Adrenal gland (tissue), 9 donors: ENCODE measurements at regions not wholly inside any gene's neighbourhood (a gene's known extent, or its start where the extent isn't known, plus 50 kb on each side); places are given as distances from the start of the nearest gene placed in this dataset.

ENCODE experiments used
- DNase-seq, 7 donors: peaks; one replicate each; pipeline ENCODE4 v3.0.0-alpha.2; 2019 to 2020
- H3K27ac ChIP-seq, 5 donors: fragments of 200-600 bp; sonication (generic) in 4 of 5; 1 replicate in 3 of 5; 2 replicates in 2 of 5; pipeline versions ENCODE4 v1.5.1 to v1.8.0; 2016 to 2020; ENCODE audit warnings: mild to moderate bottlenecking in 1 of 5
- H3K27me3 ChIP-seq: fragments of 200-600 bp; 2 replicates; pipeline ENCODE4 v1.8.0; 2021
- H3K36me3 ChIP-seq, 2 donors: fragments of 200-600 bp; replicated peaks in 1 of 2; 1 replicate in 1 of 2; 2 replicates in 1 of 2; pipeline versions ENCODE4 v1.5.1 to v1.8.0; 2018 to 2022
- H3K4me1 ChIP-seq, 2 donors: fragments of 200-600 bp; replicated peaks in 1 of 2; 1 replicate in 1 of 2; 2 replicates in 1 of 2; pipeline versions ENCODE4 v1.5.1 to v1.8.0; 2018 to 2021
- H3K4me3 ChIP-seq, 4 donors: fragments of 200-600 bp; sonication (generic) in 3 of 4; one replicate each; pipeline ENCODE4 v1.5.1; 2016 to 2018
- H3K9me3 ChIP-seq, 3 donors: fragments of 200-600 bp; sonication (generic) in 1 of 3; replicated peaks in 1 of 3; 1 replicate in 2 of 3; 2 replicates in 1 of 3; pipeline versions ENCODE4 v1.5.1 to v1.8.0; 2016 to 2021
- POLR2A ChIP-seq, 2 donors: fragments of 450-650 bp; IDR thresholded peaks; one replicate each; pipeline ENCODE4 v1.6.1; 2017; ENCODE audit warnings: antibody characterized with exemption in 2 of 2, mild to moderate bottlenecking in 2 of 2, moderate library complexity in 1 of 2
- WGBS, 4 donors: extraction: QIAGEN DNeasy Blood & Tissue Kit in 2 of 4; methylation state at CpG; one replicate each; pipeline versions ENCODE4 v1.1.5 to v1.1.7; 2013 to 2017; 5-methylcytosine and 5-hydroxymethylcytosine counted together
- intact Hi-C, 2 donors: fragments of 100-400 bp; cut with DNase I; formaldehyde crosslinking; loops; one replicate each; pipeline versions ENCODE4 v1.14.1 to v1.15.0; 2022 to 2023
- TF ChIP-seq, protein P1 (sequence below), 6 experiments: fragments of 450-650 bp in 4 of 6; fragments of 200-600 bp in 2 of 6; sonication (generic) in 1 of 6; IDR thresholded peaks; 1 replicate in 5 of 6; 2 replicates in 1 of 6; pipeline versions ENCODE4 v1.5.1 to v1.8.0; 2016 to 2021; ENCODE audit warnings: antibody characterized with exemption in 6 of 6, mild to moderate bottlenecking in 2 of 6, moderate library complexity in 1 of 6
- donor health status: healthy with polysubstance abuse.
- donor health status: Bipolar disorder and iron deficiency.
- donor health status: DM: yes; HTN: yes; CAD: no.
- donor health status: DM: no; HTN: no; CAD: no.
- donor health status: DM: no; HTN: no; CAD: no.

- WGBS, 4 donors: 32 to 49% (median 45%) methylated on average over 2 of the region's 2 CpGs
- H3K4me1 ChIP-seq: no peaks in the 10 kb centered on the region
- no peak overlapping the region for H3K27ac ChIP-seq
- no peak overlapping the region for H3K4me3 ChIP-seq
- TF ChIP-seq, protein P1, sequence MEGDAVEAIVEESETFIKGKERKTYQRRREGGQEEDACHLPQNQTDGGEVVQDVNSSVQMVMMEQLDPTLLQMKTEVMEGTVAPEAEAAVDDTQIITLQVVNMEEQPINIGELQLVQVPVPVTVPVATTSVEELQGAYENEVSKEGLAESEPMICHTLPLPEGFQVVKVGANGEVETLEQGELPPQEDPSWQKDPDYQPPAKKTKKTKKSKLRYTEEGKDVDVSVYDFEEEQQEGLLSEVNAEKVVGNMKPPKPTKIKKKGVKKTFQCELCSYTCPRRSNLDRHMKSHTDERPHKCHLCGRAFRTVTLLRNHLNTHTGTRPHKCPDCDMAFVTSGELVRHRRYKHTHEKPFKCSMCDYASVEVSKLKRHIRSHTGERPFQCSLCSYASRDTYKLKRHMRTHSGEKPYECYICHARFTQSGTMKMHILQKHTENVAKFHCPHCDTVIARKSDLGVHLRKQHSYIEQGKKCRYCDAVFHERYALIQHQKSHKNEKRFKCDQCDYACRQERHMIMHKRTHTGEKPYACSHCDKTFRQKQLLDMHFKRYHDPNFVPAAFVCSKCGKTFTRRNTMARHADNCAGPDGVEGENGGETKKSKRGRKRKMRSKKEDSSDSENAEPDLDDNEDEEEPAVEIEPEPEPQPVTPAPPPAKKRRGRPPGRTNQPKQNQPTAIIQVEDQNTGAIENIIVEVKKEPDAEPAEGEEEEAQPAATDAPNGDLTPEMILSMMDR (IDR thresholded peaks at IDR 0.05): no peak
- no peak for TF ChIP-seq POLR2A (IDR thresholded peaks at IDR 0.05)
- H3K9me3 ChIP-seq: no peaks in the 10 kb centered on the region
- H3K36me3 ChIP-seq: no peaks in the 10 kb centered on the region
- no peak for DNase-seq
- intact Hi-C loops: no loop called here
- H3K27me3 ChIP-seq: no peaks in the 10 kb centered on the region
These were observed 195.5 kb downstream of the SIM1 start for GRCh38 chr6:100269189-100269588.

GRCh38 chr6:100268326-100268725, 196.4 kb downstream of the SIM1 start:
- no peak for TF ChIP-seq POLR2A (IDR thresholded peaks at IDR 0.05)
- TF ChIP-seq, protein P1 (IDR thresholded peaks at IDR 0.05): no peak

DNA sequence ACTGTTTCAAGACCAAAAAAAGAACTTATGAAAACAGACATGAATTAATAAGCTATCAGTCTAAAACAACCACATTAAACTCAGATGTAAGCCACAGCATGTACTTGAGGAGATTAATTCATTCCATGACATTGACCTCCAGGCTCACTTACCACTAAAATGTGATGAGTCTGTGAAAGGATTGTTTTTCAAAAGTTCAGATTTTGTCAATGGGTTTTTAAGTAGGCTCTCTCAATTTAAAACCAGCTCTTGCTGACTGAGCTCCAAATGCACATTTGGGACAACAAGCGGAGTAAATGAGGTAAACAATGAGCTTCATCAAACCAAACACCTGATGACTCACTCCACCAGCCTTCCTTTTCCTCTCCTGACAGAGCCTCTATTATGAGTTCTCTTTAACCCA, 197.0 kb downstream of the SIM1 start:
- H3K4me3 ChIP-seq: no peak overlapping the region
- intact Hi-C loops: no loop called here
- H3K27ac ChIP-seq: no peak overlapping the region
- H3K4me1 ChIP-seq: no peaks in the 10 kb centered on the region
- H3K27me3 ChIP-seq: no peaks in the 10 kb centered on the region
- no peaks in the 10 kb centered on the region for H3K36me3 ChIP-seq
- TF ChIP-seq POLR2A (IDR thresholded peaks at IDR 0.05): no peak
- TF ChIP-seq, protein P1 (IDR thresholded peaks at IDR 0.05): no peak
- no peak for DNase-seq
- 76 to 97% (median 92%) methylated on average over 1 of the region's 1 CpG for WGBS, 4 donors
- H3K9me3 ChIP-seq: no peaks in the 10 kb centered on the region

More at GRCh38 chr6:100268326-100268725, 196.4 kb downstream of the SIM1 start:
- Histone ChIP-seq H3K9me3 (no peaks in the 10 kb centered on the region), H3K27me3 (no peaks in the 10 kb centered on the region), H3K36me3 (no peaks in the 10 kb centered on the region), H3K27ac (no peak overlapping the region), H3K4me3 (no peak overlapping the region), H3K4me1 (no peaks in the 10 kb centered on the region)
- intact Hi-C loops: no loop called here
- 85 to 89% (median 87%) methylated on average over 4 of the region's 4 CpGs for WGBS, 4 donors
- no peak for DNase-seq

DNA sequence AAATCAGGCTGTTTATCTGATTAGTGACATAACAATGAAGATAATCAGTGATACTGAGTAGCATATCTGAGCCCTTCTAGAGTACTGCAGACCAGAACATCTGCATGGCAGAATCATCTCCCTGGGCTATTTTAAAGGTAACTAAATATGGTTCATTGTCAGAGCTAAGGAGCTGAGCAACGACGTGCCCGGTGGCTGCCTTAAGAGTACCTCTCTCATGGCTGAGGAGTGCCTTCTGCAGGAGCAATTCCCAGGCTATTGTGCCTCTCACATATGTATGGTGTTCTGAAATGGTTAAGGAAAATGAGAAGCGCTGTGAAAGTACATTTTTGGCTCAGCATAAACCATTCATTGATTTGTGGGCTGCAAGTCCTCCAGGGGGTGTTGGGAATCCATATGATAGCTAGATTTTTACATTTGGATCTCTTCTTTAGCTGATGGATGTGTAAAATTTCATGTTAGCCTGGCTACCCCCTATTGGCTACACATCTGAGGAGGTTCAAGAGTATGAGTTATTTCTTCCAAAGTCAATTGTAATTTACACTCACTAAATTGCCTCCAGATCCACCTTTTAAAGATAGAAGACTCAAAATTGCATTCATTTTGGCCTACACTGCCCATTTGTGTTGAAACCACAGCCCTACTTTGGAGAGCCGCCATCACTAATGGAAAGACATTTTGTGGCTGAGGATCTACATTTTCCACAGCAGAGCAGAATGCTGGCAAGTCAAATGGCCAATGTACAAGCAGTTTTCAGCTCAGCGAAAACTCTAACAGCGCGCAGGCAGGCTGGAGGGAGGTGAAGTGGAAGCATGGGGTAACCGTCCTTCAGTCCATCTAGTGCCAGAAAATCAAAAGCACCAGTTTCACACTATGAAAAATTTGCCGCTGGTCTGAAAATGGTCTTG, 198.0 kb downstream of the SIM1 start:
- no peak overlapping the region for H3K4me3 ChIP-seq
- H3K27ac ChIP-seq: no peak overlapping the region
- no peaks in the 10 kb centered on the region for H3K9me3 ChIP-seq
- DNase-seq: no peak
- intact Hi-C loops: no loop called here
- no peaks in the 10 kb centered on the region for H3K36me3 ChIP-seq
- H3K27me3 ChIP-seq: no peaks in the 10 kb centered on the region
- TF ChIP-seq, protein P1 (IDR thresholded peaks at IDR 0.05): no peak
- no peak for TF ChIP-seq POLR2A (IDR thresholded peaks at IDR 0.05)
- 81 to 89% (median 84%) methylated on average over 10 of the region's 10 CpGs for WGBS, 4 donors
- no peaks in the 10 kb centered on the region for H3K4me1 ChIP-seq
